RPMI8226 (cell line): ENCODE measurements at regions not wholly inside any gene's neighbourhood (a gene's known extent, or its start where the extent isn't known, plus 50 kb on each side); places are given as distances from the start of the nearest gene placed in this dataset.
"Not testable (repeated sequence)": the region's sequence is repeated elsewhere in the genome, so short reads cannot be mapped to it uniquely, and the experiment has no call there.

Experiments used
- DNase-seq: peaks from one replicate; pipeline ENCODE4 v3.0.0-alpha.2; 2015

DNA sequence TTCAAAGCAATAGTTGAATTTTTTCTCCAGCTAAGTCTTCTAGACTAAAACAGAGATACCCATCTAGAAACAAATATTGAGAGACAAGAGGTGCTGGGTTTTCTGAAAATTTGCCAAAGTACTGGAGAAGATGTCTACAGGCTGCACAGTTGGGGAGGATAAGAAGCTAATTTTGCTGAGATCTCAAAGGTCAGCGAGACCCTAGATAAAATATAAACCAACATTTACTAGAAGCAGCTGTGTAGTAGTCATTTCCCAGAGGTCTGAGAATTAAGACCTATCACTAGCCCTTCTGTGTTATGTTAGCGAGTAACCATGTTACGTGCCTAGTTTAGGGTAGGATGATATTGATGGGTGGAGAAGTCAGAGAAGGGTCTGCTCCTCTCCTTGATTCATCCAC lies 208.5 kb upstream of the TNC start:
- DNase-seq, result no peak

DNA sequence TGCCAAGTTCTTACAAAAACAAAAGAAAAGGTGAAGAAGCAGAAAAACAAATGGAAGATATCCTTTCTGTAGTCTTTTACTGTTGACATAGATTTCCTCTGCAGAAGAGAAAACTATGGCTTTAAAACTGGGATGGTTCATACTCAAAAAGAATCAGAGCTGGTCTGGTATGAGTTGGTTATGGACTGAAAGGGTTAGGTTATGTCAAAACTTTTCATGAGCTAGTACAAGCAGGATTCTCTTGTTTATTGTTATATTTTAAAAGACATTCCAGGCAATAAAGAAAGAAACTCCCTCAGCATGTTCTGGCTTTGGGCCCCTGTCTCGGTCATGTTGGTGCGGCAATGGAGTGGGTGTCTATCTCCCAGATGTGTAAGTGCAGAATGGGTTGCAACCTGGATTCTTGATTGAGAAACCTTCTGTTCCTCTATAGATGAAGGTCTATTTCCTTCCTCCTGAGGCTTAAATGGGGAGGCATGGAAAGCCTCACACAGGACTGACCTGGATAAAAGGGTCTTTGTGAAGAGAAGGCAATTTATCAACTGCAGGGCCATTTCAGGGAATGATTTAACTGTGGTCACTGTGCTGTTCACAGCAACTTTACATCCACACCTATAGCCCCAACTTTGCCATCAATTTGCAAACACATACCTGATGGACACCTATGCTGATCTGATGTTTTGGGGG lies 209.6 kb upstream of the TNC start:
- no peak for DNase-seq

DNA sequence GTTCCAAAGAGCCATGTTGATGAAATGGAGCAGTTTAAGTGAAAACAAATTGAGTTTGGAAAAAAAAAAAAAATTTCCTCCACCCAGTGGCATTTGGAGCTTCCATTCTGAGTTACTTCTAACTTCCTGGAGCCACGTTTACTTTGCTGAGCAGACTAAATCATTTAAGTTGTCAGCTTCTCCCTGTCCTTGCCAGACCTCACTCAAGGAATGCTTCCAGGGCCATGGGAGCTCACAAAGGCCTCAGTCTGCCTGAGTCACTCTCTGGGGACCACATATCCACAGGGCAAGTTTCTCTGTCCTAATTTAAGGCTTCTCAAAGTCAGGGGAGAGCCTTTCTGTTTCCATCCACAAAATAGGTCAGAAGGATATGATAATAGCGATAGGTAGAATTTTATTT lies 210.3 kb upstream of the TNC start:
- no peak for DNase-seq

- DNase-seq, result no peak
Measured at GRCh38 chr9:115328677-115329076, 210.7 kb upstream of the TNC start.

DNA sequence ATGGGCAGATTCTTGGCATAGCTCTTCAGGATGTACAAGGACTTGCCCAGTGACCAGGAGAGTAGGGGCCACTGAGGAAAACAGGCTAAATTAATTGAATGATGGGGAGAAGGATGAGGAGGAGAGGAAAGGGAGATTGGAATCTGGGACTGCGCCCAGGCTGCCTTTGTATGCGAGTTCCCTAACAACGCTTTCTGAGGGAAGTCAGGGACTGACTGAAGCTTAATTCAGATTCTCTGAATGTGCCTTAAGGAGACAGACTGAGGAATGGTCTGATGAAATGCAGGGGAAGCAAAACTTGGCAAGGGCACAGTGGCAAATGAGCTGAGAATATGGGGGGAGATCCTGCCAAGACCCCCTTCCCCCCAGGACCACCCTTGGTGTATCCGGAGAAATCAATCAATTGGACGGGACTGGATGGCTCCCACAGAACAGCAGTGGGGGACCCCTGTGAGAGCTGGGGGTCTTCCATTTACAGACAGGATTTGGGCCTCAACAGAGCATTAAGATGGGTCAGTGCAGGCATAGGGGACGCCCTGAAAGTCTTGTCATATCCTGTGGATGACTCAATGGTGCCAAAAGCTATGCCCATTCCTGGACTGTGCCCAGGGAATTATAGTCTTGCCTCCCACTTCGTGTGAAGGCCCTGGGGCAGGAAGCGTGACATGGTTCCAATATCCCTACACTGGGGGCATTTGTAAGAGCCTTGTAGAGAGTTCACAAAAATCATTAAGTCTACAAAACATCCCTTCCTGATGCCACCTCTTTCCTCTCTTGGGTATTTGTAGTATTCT lies 215.5 kb upstream of the TNC start:
- DNase-seq, result no peak

DNA sequence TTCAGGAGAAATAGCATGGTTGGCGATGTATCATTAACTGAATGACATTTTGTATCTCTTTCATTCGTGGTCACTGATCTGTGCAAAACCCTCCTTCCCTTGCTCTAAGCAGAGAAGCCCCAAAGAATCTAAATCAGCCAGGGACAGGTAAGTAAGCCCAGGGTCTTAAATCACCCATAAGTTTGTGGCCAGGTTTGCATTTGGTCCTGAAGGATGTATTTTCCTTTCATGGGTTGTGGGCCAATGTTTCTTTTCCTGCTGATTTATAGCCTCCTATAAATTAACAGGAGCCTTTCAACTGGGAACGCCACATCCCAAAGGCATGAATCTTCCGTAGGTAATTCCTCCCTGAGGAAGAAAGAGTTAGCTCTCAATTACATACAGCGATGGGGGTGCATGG lies 217.5 kb upstream of the TNC start:
- DNase-seq, result no peak

GRCh38 chr9:115340314-115340713 lies 222.4 kb upstream of the TNC start:
- DNase-seq, result no peak

- no peak for DNase-seq
Measured at GRCh38 chr9:115341426-115341825, 223.5 kb upstream of the TNC start.

DNA sequence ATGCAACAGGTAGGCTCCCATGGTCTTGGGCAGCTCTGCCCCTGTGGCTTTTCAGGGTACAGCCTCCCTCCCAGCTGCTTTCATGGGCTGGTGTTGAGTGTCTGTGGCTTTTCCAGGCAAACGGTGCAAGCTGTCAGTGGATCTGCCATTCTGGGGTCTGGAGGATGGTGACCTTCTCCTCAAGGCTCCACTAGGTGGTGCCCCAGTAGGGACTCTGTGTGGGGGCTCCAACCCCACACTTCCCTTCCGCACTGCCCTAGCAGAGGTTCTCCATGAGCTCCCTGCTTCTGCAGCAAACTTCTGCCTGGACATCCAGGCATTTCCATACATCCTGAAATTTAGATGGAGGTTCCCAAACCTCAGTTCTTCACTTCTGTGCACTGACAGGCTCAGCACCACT lies 229.8 kb upstream of the TNC start:
- DNase-seq, result not testable (repeated sequence)

GRCh38 chr9:115348936-115349335 lies 231.0 kb upstream of the TNC start:
- DNase-seq, result not testable (repeated sequence)

DNA sequence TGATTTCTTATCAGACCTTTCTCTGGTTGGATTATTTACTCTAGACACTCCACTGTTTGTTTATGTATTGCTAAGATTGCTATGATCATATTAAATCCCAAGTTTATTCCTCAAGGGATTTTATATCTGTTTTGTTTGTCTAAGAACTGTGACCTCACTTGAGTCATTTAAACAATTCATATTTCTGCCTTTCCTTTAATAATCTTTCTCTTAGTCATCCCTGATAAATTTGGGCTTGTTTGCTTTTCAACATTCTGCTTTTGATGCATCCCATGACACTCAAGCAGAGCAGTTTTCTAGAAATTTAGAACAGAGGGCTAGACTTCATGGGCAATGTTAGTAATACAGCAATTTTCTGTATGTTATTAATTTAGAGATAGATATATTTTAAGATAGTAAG lies 231.6 kb upstream of the TNC start:
- DNase-seq, result no peak

DNA sequence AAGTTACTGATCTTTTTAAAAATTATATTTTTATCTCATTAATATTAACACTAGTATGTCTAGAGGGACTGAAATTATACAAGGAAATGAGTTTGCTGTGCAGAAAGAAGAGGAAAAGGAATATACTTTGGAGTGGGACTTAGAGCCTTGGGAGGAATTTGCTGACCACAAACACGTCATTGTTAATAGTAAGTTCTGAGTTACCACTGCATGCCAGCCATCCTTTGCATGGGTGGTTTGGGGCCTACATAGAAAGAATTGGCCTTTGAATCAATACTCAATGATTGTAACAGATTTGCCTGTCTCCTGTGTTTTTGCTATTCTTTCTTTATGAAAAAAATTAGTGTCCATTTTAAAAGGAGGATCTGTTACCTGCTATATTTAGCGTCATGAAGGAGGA lies 232.6 kb upstream of the TNC start:
- no peak for DNase-seq

GRCh38 chr9:115353681-115354080 lies 235.7 kb upstream of the TNC start:
- no peak for DNase-seq

DNA sequence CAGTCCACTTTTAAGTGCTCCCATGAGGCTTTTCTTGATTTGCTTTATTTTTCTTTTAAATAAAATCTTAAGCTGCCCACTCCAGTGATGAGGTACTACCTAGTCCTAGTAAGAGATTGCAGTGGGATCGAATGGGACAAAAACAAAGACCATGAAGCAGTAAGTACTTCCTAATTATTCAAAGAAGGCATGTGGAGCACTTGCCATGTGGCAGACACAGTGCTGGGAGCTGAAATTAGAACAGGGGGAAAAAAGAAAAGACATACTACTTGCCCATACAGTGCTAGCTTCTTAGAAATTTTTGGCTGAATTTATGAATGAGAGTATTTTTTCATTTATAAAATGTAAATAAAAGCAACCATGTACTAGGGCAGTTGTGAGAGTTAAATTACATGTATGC lies 239.9 kb upstream of the TNC start:
- no peak for DNase-seq

GRCh38 chr9:115359017-115359780 lies 241.2 kb upstream of the TNC start:
- DNase-seq, result no peak

- no peak for DNase-seq
Measured at GRCh38 chr9:115360122-115360521, 242.2 kb upstream of the TNC start.

DNA sequence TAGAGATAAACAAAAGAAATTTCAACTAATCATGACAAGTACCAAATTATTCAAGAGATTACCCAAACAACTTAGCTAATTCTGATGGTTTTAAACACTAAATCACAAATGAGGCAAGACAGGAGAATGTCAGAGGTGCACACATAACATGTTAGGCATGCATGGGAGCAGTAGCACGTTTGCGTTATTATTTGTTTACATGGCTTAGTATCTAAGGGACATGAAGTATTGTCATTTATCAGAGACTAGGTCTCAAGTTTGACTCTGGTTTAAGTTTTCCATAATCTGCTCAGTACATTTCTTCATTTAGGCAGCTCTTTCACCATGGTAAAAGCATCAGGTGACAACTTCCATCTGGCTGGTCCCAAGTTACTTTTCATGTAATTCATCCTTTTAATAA lies 244.1 kb upstream of the TNC start:
- DNase-seq, result no peak

DNA sequence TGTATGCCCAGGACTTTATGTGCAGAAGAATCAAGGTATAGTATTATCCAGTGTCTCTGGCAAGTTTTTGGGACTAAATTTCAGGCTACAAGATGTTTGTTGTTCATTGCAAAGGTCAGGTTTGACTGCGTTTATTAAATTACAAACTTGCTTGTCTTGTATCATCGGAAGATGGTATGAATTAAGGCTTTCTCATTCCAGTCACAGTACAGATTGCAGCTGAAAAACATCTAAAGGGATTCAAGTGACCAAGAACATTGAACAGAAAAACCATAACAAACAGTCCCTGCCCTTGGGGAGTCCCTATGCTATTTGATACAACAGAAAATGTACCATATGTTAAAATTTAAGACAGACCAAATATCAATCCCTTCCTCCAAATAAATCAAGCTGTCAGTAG lies 244.7 kb upstream of the TNC start:
- no peak for DNase-seq

DNA sequence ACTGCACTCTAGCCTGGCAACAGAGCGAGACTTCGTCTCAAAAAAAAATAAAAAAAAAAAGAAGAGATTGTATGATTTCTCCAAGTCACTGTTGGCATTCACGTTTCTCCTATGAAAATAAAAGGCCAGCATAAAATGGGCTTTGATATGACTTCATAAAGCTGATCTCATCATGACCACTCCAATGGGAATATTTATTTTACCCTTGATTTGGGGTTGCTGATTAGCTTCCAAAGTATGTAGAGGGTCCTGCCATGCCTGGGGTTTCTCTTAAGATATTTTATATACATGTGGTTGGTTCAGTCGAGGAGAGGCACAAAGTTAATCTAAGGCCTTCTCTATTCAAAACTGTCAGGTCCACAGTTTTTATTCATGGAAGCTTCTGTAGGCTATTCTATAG lies 247.0 kb upstream of the TNC start:
- no peak for DNase-seq

- DNase-seq, result no peak
Measured at GRCh38 chr9:115367321-115367720, 249.4 kb upstream of the TNC start.

DNA sequence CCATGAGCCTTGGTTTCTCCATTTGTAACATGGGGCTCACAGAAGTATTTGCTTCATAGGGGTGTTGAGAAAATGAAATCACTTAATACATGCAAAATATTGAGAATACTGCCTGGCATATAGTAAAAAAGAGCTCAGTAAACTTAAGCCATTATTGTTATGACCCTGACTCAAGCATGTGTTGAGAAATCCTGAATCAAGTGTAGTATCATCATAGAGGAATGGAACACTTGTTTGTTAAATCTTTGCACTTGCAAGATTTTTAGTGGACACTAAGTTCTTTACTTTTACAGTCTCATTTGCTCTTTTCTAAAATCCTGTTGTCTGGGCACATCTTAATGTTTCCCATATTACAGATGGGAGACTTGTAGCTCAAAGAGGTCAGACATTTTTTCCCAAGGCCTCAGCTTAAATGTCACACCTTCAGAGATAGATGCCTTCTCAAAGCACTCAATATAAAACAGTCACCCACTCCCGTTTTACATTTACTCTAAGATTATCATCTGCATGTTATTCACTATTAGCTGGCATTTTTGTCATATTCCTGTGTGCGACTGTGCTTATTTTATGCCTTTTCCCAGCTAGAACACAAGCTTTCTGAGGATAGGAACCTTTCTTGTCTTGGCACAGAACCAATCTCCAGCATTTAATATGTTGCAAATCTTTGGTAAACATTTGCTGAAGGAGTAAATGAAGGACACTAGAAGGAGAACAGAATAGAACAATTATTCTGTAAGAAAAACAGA lies 250.0 kb upstream of the TNC start:
- DNase-seq, result no peak

- DNase-seq, result no peak
Measured at GRCh38 chr9:115369322-115369957, 251.5 kb upstream of the TNC start.
